ENCODE measurements at regions not wholly inside any gene's neighbourhood (a gene's known extent, or its start where the extent isn't known, plus 50 kb on each side); places are given as distances from the start of the nearest gene placed in this dataset.
A peak's percentile ranks its signal among the peaks of the same experiment; 100 is the strongest.
"Not testable (repeated sequence)": the region's sequence is repeated elsewhere in the genome, so short reads cannot be mapped to it uniquely, and the experiment has no call there.

GRCh38 chr18:67455890-67456501, 60.5 kb downstream of the DSEL start:
- no peak for DNase-seq

GRCh38 chr18:67453901-67454300, 62.6 kb downstream of the DSEL start:
- DNase-seq = no peak

- no peak for DNase-seq
These were observed 64.6 kb downstream of the DSEL start for GRCh38 chr18:67451960-67452359.

GRCh38 chr18:67451101-67451500, 65.4 kb downstream of the DSEL start:
- not testable (repeated sequence) for DNase-seq

- no peak for DNase-seq
These were observed 82.5 kb downstream of the DSEL start for GRCh38 chr18:67433971-67434370.

GRCh38 chr18:67432806-67433205, 83.7 kb downstream of the DSEL start:
- no peak for DNase-seq

- DNase-seq = no peak
These were observed 87.7 kb downstream of the DSEL start for GRCh38 chr18:67428805-67429204.

GRCh38 chr18:67428158-67428557, 88.4 kb downstream of the DSEL start:
- DNase-seq = no peak

- DNase-seq = no peak
These were observed 90.0 kb downstream of the DSEL start for GRCh38 chr18:67426486-67426885.

GRCh38 chr18:67425672-67426071, 90.8 kb downstream of the DSEL start:
- DNase-seq = peak in 2 of 3 donors; percentile 10 to 31

- DNase-seq = no peak
These were observed 94.9 kb downstream of the DSEL start for GRCh38 chr18:67421651-67422050.

- peak; percentile 59 to 73 (median 67) for DNase-seq
These were observed 98.5 kb downstream of the DSEL start for GRCh38 chr18:67417864-67418523.

- no peak for DNase-seq
These were observed 105.4 kb downstream of the DSEL start for GRCh38 chr18:67411116-67411515.

- no peak for DNase-seq
These were observed 106.1 kb downstream of the DSEL start for GRCh38 chr18:67410075-67411070.

GRCh38 chr18:67408240-67408639, 108.3 kb downstream of the DSEL start:
- DNase-seq = no peak

GRCh38 chr18:67406714-67407113, 109.8 kb downstream of the DSEL start:
- no peak for DNase-seq

- DNase-seq = no peak
These were observed 114.0 kb downstream of the DSEL start for GRCh38 chr18:67402543-67402942.

GRCh38 chr18:67400502-67401117, 115.9 kb downstream of the DSEL start:
- DNase-seq = no peak

- DNase-seq = no peak
These were observed 130.5 kb downstream of the DSEL start for GRCh38 chr18:67386032-67386431.

- no peak for DNase-seq
These were observed 131.1 kb downstream of the DSEL start for GRCh38 chr18:67385455-67385854.

GRCh38 chr18:67384057-67384456, 132.5 kb downstream of the DSEL start:
- peak; percentile 10 to 45 (median 15) for DNase-seq

- DNase-seq = no peak
These were observed 134.8 kb downstream of the DSEL start for GRCh38 chr18:67381608-67382150.

GRCh38 chr18:67380867-67381266, 135.7 kb downstream of the DSEL start:
- DNase-seq = no peak
